ENCODE measurements at regions not wholly inside any gene's neighbourhood (a gene's known extent, or its start where the extent isn't known, plus 50 kb on each side); places are given as distances from the start of the nearest gene placed in this dataset.

GRCh38 chr4:119706804-119707203 is 78.2 kb upstream of the PDE5A start:
- no peak for DNase-seq

GRCh38 chr4:119697887-119698393 is 69.3 kb upstream of the PDE5A start:
- DNase-seq: no peak

GRCh38 chr4:119696963-119697362 is 68.4 kb upstream of the PDE5A start:
- DNase-seq: no peak

- no peak for DNase-seq
Observed at GRCh38 chr4:119695216-119695615, 66.6 kb upstream of the PDE5A start.

GRCh38 chr4:119693126-119693525 is 64.5 kb upstream of the PDE5A start:
- DNase-seq: no peak

- DNase-seq: peak; percentile 60
Observed at GRCh38 chr4:119692001-119692400, 63.4 kb upstream of the PDE5A start.

- no peak for DNase-seq
Observed at GRCh38 chr4:119690871-119691270, 62.3 kb upstream of the PDE5A start.

GRCh38 chr4:119688446-119688845 is 59.8 kb upstream of the PDE5A start:
- DNase-seq: no peak

- no peak for DNase-seq
Observed at GRCh38 chr4:119684463-119684862, 55.9 kb upstream of the PDE5A start.

GRCh38 chr4:119683518-119683917 is 54.9 kb upstream of the PDE5A start:
- peak; percentile 61 for DNase-seq

GRCh38 chr4:119682099-119682498 is 53.5 kb upstream of the PDE5A start:
- DNase-seq: no peak

GRCh38 chr4:119679251-119679650 is 50.6 kb upstream of the PDE5A start:
- no peak for DNase-seq

- no peak for DNase-seq
Observed at GRCh38 chr4:119678761-119679160, 50.2 kb upstream of the PDE5A start.
